GM12878 (cell line): ENCODE measurements at regions not wholly inside any gene's neighbourhood (a gene's known extent, or its start where the extent isn't known, plus 50 kb on each side); places are given as distances from the start of the nearest gene placed in this dataset.
"Not testable (repeated sequence)": the region's sequence is repeated elsewhere in the genome, so short reads cannot be mapped to it uniquely, and the experiment has no call there.

Experiments
- BHLHE40 ChIP-seq, 2 experiments: fragments of 450-650 bp in 1 of 2; IDR thresholded peaks; 2 replicates each; pipeline ENCODE4 v1.6.1; 2011 to 2017; ENCODE audit warnings: low read depth in 2 of 2, borderline replicate concordance in 1 of 2, improper control_type of control experiment in 1 of 2, low read length in 1 of 2, mild to moderate bottlenecking in 1 of 2
- HDGF ChIP-seq: fragments of 450-650 bp; IDR thresholded peaks from 2 replicates; pipeline ENCODE4 v1.6.1; 2016; ENCODE audit warnings: antibody characterized with exemption
- SMC3 ChIP-seq: IDR thresholded peaks from 2 replicates; pipeline ENCODE4 v1.6.1; 2011; ENCODE audit warnings: low read length, improper control_type of control experiment, borderline replicate concordance
- TF ChIP-seq, protein P1 (sequence below): IDR thresholded peaks from 2 replicates; pipeline ENCODE4 v1.6.1; 2012; ENCODE audit warnings: low read depth, low read length, improper control_type of control experiment
- TF ChIP-seq, protein P2 (sequence below): fragments of 450-650 bp; formaldehyde crosslinking; IDR thresholded peaks from 2 replicates; pipeline ENCODE4 v1.4.0; 2020; ENCODE audit warnings: mild to moderate bottlenecking, moderate library complexity
- TF ChIP-seq, protein P3 (sequence below), 3 experiments: IDR thresholded peaks in 2 of 3; conservative IDR thresholded peaks in 1 of 3; 2 replicates each; pipeline ENCODE4 v1.5.1; 2011; ENCODE audit warnings: low read depth in 3 of 3, low read length in 3 of 3, mild to moderate bottlenecking in 3 of 3, control low read depth in 2 of 3, moderate library complexity in 2 of 3, inconsistent platforms in 1 of 3, mixed read lengths in 1 of 3; ENCODE audit not compliant: control insufficient read depth in 2 of 3, insufficient read depth in 1 of 3; ENCODE audit errors: extremely low read depth in 1 of 3
- TF ChIP-seq, protein P4 (sequence below): fragments of 450-650 bp; IDR thresholded peaks from 2 replicates; pipeline ENCODE4 v1.6.1; 2017; ENCODE audit warnings: mild to moderate bottlenecking

DNA sequence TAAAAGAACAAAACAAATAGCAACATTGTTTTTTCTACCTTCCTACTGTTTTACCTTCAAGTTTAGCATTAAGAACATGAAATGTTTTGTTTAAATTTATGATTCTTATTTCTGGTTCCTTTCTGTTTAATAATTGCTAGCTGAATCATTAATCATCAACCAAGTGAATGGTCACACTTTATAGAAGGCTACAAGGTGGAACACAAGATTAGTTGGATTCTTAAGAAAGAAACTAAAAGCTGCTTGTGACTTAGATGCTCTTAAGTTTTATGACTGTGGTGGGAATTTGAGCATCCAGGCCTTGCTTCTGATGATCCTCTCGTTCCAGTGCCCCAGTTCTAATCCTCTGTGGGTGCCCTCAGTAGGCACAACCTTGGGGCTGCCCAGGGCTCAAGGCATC lies 947.5 kb upstream of the DEFB115 start:
- TF ChIP-seq, protein P1, sequence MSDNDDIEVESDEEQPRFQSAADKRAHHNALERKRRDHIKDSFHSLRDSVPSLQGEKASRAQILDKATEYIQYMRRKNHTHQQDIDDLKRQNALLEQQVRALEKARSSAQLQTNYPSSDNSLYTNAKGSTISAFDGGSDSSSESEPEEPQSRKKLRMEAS: not testable (repeated sequence)
- TF ChIP-seq, protein P2, sequence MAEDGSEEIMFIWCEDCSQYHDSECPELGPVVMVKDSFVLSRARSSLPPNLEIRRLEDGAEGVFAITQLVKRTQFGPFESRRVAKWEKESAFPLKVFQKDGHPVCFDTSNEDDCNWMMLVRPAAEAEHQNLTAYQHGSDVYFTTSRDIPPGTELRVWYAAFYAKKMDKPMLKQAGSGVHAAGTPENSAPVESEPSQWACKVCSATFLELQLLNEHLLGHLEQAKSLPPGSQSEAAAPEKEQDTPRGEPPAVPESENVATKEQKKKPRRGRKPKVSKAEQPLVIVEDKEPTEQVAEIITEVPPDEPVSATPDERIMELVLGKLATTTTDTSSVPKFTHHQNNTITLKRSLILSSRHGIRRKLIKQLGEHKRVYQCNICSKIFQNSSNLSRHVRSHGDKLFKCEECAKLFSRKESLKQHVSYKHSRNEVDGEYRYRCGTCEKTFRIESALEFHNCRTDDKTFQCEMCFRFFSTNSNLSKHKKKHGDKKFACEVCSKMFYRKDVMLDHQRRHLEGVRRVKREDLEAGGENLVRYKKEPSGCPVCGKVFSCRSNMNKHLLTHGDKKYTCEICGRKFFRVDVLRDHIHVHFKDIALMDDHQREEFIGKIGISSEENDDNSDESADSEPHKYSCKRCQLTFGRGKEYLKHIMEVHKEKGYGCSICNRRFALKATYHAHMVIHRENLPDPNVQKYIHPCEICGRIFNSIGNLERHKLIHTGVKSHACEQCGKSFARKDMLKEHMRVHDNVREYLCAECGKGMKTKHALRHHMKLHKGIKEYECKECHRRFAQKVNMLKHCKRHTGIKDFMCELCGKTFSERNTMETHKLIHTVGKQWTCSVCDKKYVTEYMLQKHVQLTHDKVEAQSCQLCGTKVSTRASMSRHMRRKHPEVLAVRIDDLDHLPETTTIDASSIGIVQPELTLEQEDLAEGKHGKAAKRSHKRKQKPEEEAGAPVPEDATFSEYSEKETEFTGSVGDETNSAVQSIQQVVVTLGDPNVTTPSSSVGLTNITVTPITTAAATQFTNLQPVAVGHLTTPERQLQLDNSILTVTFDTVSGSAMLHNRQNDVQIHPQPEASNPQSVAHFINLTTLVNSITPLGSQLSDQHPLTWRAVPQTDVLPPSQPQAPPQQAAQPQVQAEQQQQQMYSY (CRISPR knock-in tag): not testable (repeated sequence)
- not testable (repeated sequence) for TF ChIP-seq BHLHE40 (IDR thresholded peaks at IDR 0.05; ENCODE audit: borderline replicate concordance in 1 of 2, low read depth in 2 of 2, low read length in 1 of 2); HDGF; SMC3
- TF ChIP-seq, protein P3, sequence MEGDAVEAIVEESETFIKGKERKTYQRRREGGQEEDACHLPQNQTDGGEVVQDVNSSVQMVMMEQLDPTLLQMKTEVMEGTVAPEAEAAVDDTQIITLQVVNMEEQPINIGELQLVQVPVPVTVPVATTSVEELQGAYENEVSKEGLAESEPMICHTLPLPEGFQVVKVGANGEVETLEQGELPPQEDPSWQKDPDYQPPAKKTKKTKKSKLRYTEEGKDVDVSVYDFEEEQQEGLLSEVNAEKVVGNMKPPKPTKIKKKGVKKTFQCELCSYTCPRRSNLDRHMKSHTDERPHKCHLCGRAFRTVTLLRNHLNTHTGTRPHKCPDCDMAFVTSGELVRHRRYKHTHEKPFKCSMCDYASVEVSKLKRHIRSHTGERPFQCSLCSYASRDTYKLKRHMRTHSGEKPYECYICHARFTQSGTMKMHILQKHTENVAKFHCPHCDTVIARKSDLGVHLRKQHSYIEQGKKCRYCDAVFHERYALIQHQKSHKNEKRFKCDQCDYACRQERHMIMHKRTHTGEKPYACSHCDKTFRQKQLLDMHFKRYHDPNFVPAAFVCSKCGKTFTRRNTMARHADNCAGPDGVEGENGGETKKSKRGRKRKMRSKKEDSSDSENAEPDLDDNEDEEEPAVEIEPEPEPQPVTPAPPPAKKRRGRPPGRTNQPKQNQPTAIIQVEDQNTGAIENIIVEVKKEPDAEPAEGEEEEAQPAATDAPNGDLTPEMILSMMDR (IDR thresholded peaks at IDR 0.05 in 2 of 3, conservative IDR thresholded peaks at IDR 0.05 in 1 of 3; ENCODE audit: control insufficient read depth in 2 of 3, extremely low read depth in 1 of 3, insufficient read depth in 1 of 3, low read depth in 3 of 3, low read length in 3 of 3): not testable (repeated sequence)
- TF ChIP-seq, protein P4, sequence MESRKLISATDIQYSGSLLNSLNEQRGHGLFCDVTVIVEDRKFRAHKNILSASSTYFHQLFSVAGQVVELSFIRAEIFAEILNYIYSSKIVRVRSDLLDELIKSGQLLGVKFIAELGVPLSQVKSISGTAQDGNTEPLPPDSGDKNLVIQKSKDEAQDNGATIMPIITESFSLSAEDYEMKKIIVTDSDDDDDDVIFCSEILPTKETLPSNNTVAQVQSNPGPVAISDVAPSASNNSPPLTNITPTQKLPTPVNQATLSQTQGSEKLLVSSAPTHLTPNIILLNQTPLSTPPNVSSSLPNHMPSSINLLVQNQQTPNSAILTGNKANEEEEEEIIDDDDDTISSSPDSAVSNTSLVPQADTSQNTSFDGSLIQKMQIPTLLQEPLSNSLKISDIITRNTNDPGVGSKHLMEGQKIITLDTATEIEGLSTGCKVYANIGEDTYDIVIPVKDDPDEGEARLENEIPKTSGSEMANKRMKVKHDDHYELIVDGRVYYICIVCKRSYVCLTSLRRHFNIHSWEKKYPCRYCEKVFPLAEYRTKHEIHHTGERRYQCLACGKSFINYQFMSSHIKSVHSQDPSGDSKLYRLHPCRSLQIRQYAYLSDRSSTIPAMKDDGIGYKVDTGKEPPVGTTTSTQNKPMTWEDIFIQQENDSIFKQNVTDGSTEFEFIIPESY: not testable (repeated sequence)
